ENCODE measurements at regions not wholly inside any gene's neighbourhood (a gene's known extent, or its start where the extent isn't known, plus 50 kb on each side); places are given as distances from the start of the nearest gene placed in this dataset.

GRCh38 chr9:82436475-82436874 is 447.9 kb downstream of the SPATA31D1 start:
- TF ChIP-seq CTCF (conservative IDR thresholded peaks at IDR 0.05; ENCODE audit: low read depth, low read length) (no peak), EZH2 (IDR thresholded peaks at IDR 0.05; ENCODE audit: low read length, unreplicated experiment) (no peak), EZH2phosphoT487 (IDR thresholded peaks at IDR 0.05; ENCODE audit: borderline replicate concordance, low read length) (no peak)

Measured in PC-3 (cell line).